Cardiac septum (tissue), 1 donor: ENCODE measurements at regions not wholly inside any gene's neighbourhood (a gene's known extent, or its start where the extent isn't known, plus 50 kb on each side); places are given as distances from the start of the nearest gene placed in this dataset.
"Not testable (repeated sequence)": the region's sequence is repeated elsewhere in the genome, so short reads cannot be mapped to it uniquely, and the experiment has no call there.

Source experiments
- DNase-seq: peaks from one replicate; pipeline ENCODE4 v3.0.0-alpha.2; 2020; ENCODE audit warnings: low spot score
- intact Hi-C: fragments of 100-400 bp; cut with DNase I; formaldehyde crosslinking; loops from one replicate; pipeline ENCODE4 v1.14.0; 2022
- donor health status: DM: no; HTN: no; CAD: no.

GRCh38 chr19:33866696-33867095 lies 70.0 kb downstream of the KCTD15 start:
- no peak for DNase-seq
- intact Hi-C loops = no loop called here

GRCh38 chr19:33868076-33868735 lies 71.5 kb downstream of the KCTD15 start:
- DNase-seq = no peak
- intact Hi-C loops = no loop called here

- DNase-seq = no peak
- intact Hi-C loops = no loop called here
These were observed 72.2 kb downstream of the KCTD15 start for GRCh38 chr19:33868788-33869412.

GRCh38 chr19:33870298-33870932 lies 73.7 kb downstream of the KCTD15 start:
- intact Hi-C loops, DNase-seq: not testable (repeated sequence)

- intact Hi-C loops = no loop called here
- no peak for DNase-seq
These were observed 74.9 kb downstream of the KCTD15 start for GRCh38 chr19:33871605-33872004.

- intact Hi-C loops = no loop called here
These were observed 76.0 kb downstream of the KCTD15 start for GRCh38 chr19:33872445-33873320.

GRCh38 chr19:33875071-33875470 lies 78.4 kb downstream of the KCTD15 start:
- intact Hi-C loops = no loop called here
- DNase-seq = no peak

More at GRCh38 chr19:33872445-33873320, 76.0 kb downstream of the KCTD15 start:
- no peak for DNase-seq

GRCh38 chr19:33876192-33876591 lies 79.5 kb downstream of the KCTD15 start:
- intact Hi-C loops = no loop called here
- DNase-seq = no peak

GRCh38 chr19:33878030-33878544 lies 81.4 kb downstream of the KCTD15 start:
- DNase-seq = no peak
- intact Hi-C loops = no loop called here

GRCh38 chr19:33878910-33879810 lies 82.5 kb downstream of the KCTD15 start:
- no peak for DNase-seq
- intact Hi-C loops = no loop called here

GRCh38 chr19:33879818-33880575 lies 83.3 kb downstream of the KCTD15 start:
- intact Hi-C loops = no loop called here
- no peak for DNase-seq

- intact Hi-C loops = no loop called here
- no peak for DNase-seq
These were observed 87.3 kb downstream of the KCTD15 start for GRCh38 chr19:33883859-33884519.

- DNase-seq = no peak
- intact Hi-C loops = no loop called here
These were observed 88.6 kb downstream of the KCTD15 start for GRCh38 chr19:33885236-33885635.

- no peak for DNase-seq
- intact Hi-C loops = no loop called here
These were observed 91.2 kb downstream of the KCTD15 start for GRCh38 chr19:33887891-33888290.

- DNase-seq = no peak
- intact Hi-C loops = no loop called here
These were observed 92.0 kb downstream of the KCTD15 start for GRCh38 chr19:33888665-33889064.

GRCh38 chr19:33890569-33890968 lies 93.9 kb downstream of the KCTD15 start:
- intact Hi-C loops = no loop called here
- no peak for DNase-seq

GRCh38 chr19:33891773-33892172 lies 95.1 kb downstream of the KCTD15 start:
- DNase-seq = no peak
- intact Hi-C loops = no loop called here

GRCh38 chr19:33894787-33895186 lies 98.1 kb downstream of the KCTD15 start:
- intact Hi-C loops = no loop called here
- no peak for DNase-seq
